Inferior parietal cortex (tissue), 1 donor: ENCODE measurements at regions not wholly inside any gene's neighbourhood (a gene's known extent, or its start where the extent isn't known, plus 50 kb on each side); places are given as distances from the start of the nearest gene placed in this dataset.
"Not testable (repeated sequence)": the region's sequence is repeated elsewhere in the genome, so short reads cannot be mapped to it uniquely, and the experiment has no call there.

ENCODE experiments used
- DNase-seq: peaks from one replicate; pipeline ENCODE4 v3.0.0-alpha.2; 2016; ENCODE audit errors: extremely low spot score

GRCh38 chr3:135393898-135394525 lies 571.5 kb upstream of the PPP2R3A start:
- no peak for DNase-seq

- DNase-seq: no peak
These were observed 553.1 kb upstream of the PPP2R3A start for GRCh38 chr3:135412475-135412874.

DNA sequence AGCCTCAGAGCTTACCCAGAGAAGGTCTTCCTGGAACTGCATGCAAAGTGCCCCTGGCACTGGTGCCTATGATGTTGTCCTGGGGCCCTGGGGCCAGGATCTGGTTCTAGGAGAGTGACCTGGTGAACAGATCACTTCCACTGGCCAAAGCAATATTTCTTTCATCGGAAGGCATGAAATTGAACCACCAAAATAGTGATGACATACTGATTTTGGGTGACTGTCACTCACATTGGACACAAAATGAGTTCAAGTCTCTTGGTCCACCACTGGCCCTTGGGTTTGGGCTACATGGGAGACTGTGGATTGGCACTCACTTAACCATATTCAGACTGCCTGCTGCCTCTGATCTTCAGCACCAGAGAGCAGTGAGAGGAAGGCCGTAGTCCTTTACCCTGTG lies 549.3 kb upstream of the PPP2R3A start:
- DNase-seq: no peak

DNA sequence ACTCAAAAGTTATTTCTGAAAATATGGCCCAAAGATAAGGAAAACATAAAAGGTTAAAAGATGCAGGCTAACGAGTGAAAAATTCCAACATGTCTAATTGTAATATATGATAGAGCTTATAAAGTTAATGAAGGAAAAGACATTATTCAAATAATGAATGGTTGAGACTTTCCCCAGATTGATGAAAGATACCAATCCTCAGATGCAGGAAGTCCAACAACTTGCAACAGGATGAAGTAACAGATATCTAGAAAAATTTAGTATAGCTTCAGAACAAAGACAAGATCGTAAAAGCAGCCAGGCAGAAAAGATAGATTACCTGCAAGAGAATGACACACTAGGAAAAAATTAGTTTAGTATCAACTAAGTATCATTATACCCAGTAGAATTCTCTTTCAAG lies 546.4 kb upstream of the PPP2R3A start:
- DNase-seq: no peak

DNA sequence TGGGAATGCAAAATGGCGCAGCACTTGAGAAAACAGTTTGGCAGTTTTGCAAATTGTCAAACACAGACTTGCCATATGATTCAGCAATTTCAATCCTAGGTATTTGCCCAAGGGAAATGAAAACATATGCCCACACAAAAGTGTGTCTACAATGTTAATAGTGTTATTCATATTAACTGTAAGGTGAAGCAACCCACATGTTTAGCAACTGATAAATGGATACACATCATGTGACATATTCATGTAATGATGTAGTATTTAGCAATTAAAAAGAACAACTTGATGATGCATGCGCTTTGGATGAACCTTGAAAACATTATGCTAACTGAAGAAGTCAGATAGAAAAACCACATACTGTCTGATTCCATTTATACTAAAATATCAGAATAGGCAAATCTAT lies 539.0 kb upstream of the PPP2R3A start:
- no peak for DNase-seq

- no peak for DNase-seq
These were observed 533.1 kb upstream of the PPP2R3A start for GRCh38 chr3:135432402-135432801.

GRCh38 chr3:135438889-135439597 lies 526.5 kb upstream of the PPP2R3A start:
- not testable (repeated sequence) for DNase-seq

- DNase-seq: not testable (repeated sequence)
These were observed 525.9 kb upstream of the PPP2R3A start for GRCh38 chr3:135439632-135440031.

DNA sequence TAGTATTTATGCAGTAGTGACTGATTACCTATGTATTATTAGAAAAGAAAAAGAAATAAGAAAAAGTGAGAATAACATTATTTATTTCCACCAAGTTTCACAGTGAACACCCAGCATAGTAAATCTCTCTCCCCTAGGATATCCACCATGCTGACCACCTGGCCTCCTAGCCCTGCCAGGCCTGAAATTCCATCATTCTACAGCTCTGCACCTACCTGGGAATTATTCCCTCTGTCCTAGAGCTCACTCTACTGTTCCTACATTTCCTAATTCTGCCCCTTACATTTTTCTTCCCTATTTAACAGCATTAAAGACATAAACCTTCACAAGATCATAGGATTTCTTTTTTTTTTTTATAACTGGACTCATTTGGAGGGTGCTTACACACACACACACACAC lies 525.3 kb upstream of the PPP2R3A start:
- no peak for DNase-seq

GRCh38 chr3:135440746-135441145 lies 524.8 kb upstream of the PPP2R3A start:
- no peak for DNase-seq

DNA sequence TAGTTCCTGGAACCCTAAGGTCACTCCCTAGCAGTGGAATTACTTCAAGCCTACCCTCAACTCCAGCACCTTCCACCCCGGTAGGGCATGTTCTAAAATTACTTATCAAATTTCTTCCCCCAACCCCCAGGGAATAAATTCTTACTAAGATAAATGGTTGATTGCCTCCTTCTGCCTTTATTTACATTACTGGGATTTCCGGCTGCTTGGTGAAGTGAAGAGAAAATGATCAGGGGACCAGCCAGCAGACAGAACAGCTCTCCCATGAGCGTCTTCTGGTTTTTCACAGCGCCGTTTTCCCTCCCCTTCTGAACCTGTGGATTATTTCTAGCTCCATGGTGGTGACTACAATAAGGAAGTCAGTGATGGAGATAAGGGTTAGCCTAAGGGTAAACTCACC lies 521.5 kb upstream of the PPP2R3A start:
- no peak for DNase-seq

DNA sequence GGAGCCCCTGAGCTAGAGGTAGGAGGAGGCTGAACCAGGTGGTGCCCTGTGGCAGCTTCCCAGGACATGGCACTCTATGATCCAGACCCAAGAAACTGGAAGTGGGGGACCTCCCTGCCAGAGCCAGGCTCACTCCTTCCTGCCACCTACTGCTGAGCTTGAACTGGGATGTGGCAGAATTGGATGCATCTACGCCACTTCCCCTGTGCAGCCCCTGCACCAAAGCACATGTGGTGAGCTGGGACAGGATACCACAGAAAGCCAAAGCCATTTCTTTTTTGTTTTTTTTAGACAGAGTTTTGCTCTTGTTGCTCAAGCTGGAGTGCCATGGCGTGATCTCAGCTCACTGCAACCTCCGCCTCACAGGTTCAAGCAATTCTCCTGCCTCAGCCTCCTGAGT lies 518.0 kb upstream of the PPP2R3A start:
- no peak for DNase-seq

- no peak for DNase-seq
These were observed 517.0 kb upstream of the PPP2R3A start for GRCh38 chr3:135448520-135448919.

- DNase-seq: no peak
These were observed 516.5 kb upstream of the PPP2R3A start for GRCh38 chr3:135449046-135449445.

GRCh38 chr3:135451037-135451785 lies 514.3 kb upstream of the PPP2R3A start:
- DNase-seq: no peak

GRCh38 chr3:135452881-135453280 lies 512.6 kb upstream of the PPP2R3A start:
- DNase-seq: no peak

DNA sequence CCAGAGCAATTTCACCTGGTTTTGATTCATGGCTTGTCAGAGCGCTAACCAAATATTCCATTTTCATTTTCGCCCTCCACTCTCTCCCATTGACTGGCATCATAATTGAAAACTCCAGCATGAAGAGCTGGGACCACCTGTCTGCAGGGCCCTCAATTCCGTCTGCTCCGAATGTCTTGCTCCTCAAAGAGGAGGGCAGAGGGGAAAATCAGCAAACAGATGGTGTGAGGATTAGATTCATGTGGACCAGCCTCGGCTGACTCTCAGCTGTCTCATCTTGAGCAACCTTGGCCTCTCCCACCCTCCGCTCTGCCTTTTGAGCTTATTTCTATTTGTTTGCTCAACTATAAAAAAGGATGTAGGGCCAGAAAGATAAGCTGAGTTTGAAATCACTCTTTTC lies 512.2 kb upstream of the PPP2R3A start:
- no peak for DNase-seq

DNA sequence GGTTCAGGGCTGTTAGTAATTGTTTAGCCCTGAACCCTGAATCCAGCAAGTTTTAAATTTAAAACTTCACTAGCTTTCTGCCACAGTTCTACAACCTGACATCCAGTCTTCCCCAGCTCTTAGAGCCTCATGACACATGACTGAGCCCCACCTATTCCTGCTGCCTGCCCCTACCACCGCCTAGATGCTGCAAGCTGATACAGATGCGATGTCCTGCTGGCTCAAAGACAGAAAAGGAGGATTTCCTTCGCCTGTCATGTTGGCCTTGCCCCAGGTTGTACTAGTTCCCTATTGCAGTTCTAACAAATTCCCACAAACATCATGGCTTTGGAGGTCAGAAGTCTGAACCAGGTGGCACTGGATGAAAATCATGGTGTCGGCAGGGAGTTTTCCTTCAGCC lies 510.6 kb upstream of the PPP2R3A start:
- no peak for DNase-seq

GRCh38 chr3:135456108-135456790 lies 509.3 kb upstream of the PPP2R3A start:
- no peak for DNase-seq

GRCh38 chr3:135458541-135459322 lies 506.8 kb upstream of the PPP2R3A start:
- no peak for DNase-seq

GRCh38 chr3:135460273-135460672 lies 505.3 kb upstream of the PPP2R3A start:
- no peak for DNase-seq

- DNase-seq: no peak
These were observed 493.6 kb upstream of the PPP2R3A start for GRCh38 chr3:135471911-135472310.
